Epithelial cell of esophagus (primary cell): ENCODE measurements at regions not wholly inside any gene's neighbourhood (a gene's known extent, or its start where the extent isn't known, plus 50 kb on each side); places are given as distances from the start of the nearest gene placed in this dataset.

Experiments used
- DNase-seq: peaks from one replicate; pipeline ENCODE4 v3.0.0; 2010; ENCODE audit warnings: low read depth
- H3K4me3 ChIP-seq: 2 replicates; pipeline ENCODE4 v1.5.1; 2011; ENCODE audit warnings: mild to moderate bottlenecking, low read length, control low read depth
- CTCF ChIP-seq: IDR thresholded peaks from 2 replicates; pipeline ENCODE4 v1.5.1; 2011; ENCODE audit warnings: low read depth, mild to moderate bottlenecking, low read length, control low read depth, inconsistent platforms; ENCODE audit not compliant: insufficient read depth; ENCODE audit errors: missing control alignments

GRCh38 chr5:104353371-104353770 is 790.8 kb upstream of the NUDT12 start:
- peak; percentile 18 for DNase-seq
- no peak overlapping the region for H3K4me3 ChIP-seq
- TF ChIP-seq CTCF, result no peak

- no peak for DNase-seq
- TF ChIP-seq CTCF, result no peak
- H3K4me3 ChIP-seq, result no peak overlapping the region
Measured at GRCh38 chr5:104352954-104353353, 790.4 kb upstream of the NUDT12 start.

GRCh38 chr5:104347119-104347708 is 784.6 kb upstream of the NUDT12 start:
- no peak overlapping the region for H3K4me3 ChIP-seq
- DNase-seq, result peak; percentile 25
- no peak for TF ChIP-seq CTCF

- H3K4me3 ChIP-seq, result no peak overlapping the region
Measured at GRCh38 chr5:104345222-104346016, 782.8 kb upstream of the NUDT12 start.

GRCh38 chr5:104344809-104345208 is 782.2 kb upstream of the NUDT12 start:
- DNase-seq, result peak; percentile 59
- H3K4me3 ChIP-seq, result no peak overlapping the region
- no peak for TF ChIP-seq CTCF

More at GRCh38 chr5:104345222-104346016, 782.8 kb upstream of the NUDT12 start:
- TF ChIP-seq CTCF, result no peak
- no peak for DNase-seq

- no peak for TF ChIP-seq CTCF
- DNase-seq, result no peak
- H3K4me3 ChIP-seq, result no peak overlapping the region
Measured at GRCh38 chr5:104327801-104328200, 765.2 kb upstream of the NUDT12 start.

GRCh38 chr5:104326966-104327365 is 764.4 kb upstream of the NUDT12 start:
- no peak overlapping the region for H3K4me3 ChIP-seq
- DNase-seq, result no peak
- TF ChIP-seq CTCF, result no peak
